GM13976 (cell line): ENCODE measurements at regions not wholly inside any gene's neighbourhood (a gene's known extent, or its start where the extent isn't known, plus 50 kb on each side); places are given as distances from the start of the nearest gene placed in this dataset.

Experiments used
- DNase-seq: peaks from one replicate; pipeline ENCODE4 v3.0.0; 2012; ENCODE audit warnings: low spot score
- in situ Hi-C: fragments of 300-500 bp; cut with MboI; formaldehyde crosslinking; loops from one replicate; pipeline ENCODE4 v1.12.0; 2022; ENCODE audit warnings: low sequenced_read_pairs, mixed read lengths, inconsistent platforms; ENCODE audit not compliant: unreplicated experiment
- TF ChIP-seq, protein P1 (sequence below): IDR thresholded peaks from 2 replicates; pipeline ENCODE4 v1.5.1; 2012; ENCODE audit warnings: borderline replicate concordance, mild to moderate bottlenecking; ENCODE audit not compliant: insufficient read depth; ENCODE audit errors: extremely low read depth, missing control alignments, control extremely low read depth

DNA sequence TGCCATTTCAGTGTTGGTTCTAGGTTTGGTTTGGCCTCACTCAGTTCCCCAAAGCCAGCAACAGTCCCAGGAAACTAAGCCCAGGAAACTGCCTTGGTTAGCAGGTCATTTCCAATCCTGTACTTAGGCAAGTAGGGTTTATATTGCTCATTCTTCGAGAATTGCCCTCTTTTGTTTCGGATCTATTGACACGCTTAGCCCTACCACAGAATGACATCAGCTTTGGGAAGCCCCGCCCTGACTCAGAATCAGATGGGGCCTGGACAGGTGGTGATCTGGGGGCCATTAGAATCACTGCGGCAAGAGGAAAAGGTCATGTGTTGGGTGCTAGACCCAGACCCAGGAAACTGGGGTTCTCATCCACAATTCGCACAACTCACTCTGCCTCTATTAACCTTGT, 578.2 kb downstream of the QKI start:
- in situ Hi-C loops: no loop called here
- TF ChIP-seq, protein P1, sequence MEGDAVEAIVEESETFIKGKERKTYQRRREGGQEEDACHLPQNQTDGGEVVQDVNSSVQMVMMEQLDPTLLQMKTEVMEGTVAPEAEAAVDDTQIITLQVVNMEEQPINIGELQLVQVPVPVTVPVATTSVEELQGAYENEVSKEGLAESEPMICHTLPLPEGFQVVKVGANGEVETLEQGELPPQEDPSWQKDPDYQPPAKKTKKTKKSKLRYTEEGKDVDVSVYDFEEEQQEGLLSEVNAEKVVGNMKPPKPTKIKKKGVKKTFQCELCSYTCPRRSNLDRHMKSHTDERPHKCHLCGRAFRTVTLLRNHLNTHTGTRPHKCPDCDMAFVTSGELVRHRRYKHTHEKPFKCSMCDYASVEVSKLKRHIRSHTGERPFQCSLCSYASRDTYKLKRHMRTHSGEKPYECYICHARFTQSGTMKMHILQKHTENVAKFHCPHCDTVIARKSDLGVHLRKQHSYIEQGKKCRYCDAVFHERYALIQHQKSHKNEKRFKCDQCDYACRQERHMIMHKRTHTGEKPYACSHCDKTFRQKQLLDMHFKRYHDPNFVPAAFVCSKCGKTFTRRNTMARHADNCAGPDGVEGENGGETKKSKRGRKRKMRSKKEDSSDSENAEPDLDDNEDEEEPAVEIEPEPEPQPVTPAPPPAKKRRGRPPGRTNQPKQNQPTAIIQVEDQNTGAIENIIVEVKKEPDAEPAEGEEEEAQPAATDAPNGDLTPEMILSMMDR: no peak
- DNase-seq: no peak

DNA sequence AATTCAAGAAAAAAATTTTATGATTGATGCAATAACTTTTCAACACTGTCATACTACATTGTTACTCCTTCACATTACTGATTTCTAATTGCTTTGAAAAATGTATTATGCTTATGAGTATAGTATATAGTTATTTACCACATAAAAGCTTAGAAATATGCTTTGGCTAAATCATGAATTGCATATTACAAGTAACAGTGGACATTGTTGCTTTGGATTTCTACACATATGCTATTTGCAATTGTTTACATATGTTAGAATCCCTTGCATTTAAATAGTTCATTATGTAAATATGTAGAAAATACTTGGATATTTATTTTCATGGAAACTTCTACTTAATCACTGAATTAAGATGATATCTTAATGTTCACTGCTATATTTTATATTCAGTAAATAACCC, 577.5 kb downstream of the QKI start:
- in situ Hi-C loops: no loop called here
- no peak for DNase-seq

DNA sequence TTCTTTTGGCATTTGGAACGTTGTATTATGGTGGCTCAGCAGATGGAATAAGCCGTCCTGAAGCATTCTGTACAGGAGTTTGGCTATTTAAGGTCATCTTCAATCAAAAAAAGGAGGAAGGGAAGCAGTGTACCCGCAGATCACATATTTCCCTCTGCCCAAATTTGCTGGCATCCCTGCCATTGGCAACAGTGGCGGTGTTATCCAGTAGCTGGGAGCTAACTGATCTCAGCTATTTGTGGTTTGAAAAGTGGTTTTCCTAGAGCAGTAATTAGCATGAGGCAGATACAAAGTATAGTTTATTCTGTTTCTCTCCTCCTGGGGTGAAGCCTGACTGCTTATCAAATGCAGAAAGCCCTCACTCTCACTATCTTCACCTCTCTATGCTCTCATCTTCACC, 576.8 kb downstream of the QKI start:
- in situ Hi-C loops: no loop called here
- DNase-seq: no peak
- TF ChIP-seq, protein P1: no peak

More for the DNA sequence above, 577.5 kb downstream of the QKI start:
- TF ChIP-seq, protein P1: no peak

DNA sequence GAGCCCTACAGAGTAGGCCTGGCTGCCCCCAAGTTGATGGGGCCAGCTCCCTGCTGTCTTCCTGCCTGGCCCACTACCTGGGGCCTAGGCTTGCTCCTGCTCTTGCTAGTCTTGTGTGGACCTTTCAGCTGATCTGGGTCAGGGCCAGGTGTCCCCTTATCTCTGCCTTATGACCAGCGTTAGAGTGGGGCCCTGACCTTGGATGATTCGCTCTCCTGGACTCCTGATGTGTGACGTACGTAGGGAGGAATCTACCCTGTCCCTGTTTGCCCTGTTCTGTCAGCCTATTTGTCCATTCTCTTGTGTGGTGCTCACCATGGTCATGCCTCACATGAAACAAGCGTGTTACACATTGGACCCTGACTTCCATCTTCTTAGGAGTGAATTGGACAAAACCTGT, 571.8 kb downstream of the QKI start:
- TF ChIP-seq, protein P1: no peak
- in situ Hi-C loops: no loop called here
- no peak for DNase-seq

DNA sequence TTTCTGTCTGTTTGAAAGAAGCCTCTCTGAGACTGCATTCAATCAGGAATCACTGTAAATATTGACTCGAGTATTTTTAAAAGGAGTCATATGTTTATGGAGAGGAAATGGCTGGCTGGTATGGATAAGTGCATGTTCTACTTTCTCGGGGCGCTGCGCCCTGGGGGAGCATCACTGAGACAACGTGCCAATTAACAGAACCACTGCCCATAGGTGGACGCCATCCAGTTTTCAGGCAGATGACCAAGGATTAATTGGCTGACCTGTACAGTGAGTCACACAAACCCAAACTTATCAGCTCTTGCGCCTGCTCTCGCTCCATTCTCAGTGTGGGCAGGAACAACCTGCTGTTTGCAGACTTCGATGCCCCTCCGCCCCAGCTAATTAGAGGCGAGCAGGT, 571.2 kb downstream of the QKI start:
- DNase-seq: no peak
- in situ Hi-C loops: no loop called here
- TF ChIP-seq, protein P1: no peak

DNA sequence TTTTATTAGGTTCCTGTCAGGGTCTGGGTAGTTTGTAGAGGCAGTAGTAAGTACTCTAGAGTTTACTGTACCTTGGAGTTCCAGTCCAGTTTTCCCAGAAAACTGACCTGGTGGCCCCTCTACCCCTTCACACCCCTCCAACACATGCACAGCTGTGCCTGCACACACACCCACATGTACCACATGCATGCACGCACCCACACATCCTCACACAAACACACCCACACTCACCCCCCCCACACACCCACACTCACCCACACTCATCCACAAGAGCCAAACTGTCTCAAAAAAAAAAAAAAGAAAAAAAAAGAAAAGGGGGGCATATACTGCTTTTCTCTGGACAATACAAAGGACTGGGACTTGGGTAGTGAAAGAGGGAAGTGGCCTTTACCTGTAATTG, 570.5 kb downstream of the QKI start:
- TF ChIP-seq, protein P1: no peak
- no peak for DNase-seq
- in situ Hi-C loops: no loop called here

DNA sequence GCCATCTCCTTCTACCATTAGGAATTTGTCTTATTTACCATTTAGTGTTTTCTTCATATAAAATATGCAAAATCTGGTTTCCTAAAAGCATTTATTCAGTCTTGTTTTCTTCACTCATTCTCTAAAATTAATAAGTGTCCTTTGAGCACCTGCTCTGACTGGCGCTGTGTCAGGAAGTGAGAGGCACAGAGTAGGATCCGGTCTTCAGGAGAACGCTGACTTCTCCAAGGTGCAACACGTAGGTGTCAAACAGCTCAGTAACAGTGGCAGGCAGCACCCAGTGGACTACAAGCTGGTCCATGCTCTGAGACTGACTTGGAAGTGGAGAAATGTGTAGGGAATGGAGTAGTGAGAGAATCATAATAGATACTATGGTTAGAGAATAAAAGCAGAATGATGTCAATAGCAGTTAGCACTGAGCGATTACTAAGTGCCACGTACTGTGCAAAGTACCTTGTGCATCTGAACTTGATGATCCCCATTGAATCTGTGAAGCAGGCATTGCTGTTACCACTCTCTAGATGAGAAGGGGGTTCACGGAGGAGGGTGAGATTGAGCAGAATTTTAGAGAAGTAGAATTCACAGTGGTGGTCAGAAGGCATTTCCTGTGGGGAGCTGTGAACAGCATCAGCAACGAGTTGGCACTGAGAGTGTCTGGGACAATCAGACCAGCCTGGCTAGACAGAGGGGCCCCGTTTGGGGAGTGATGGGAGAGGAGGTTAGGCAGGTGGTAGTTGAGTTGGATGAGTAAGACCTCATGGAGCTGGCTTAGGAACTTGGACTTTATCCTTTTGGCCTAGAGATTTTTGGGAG, 569.8 kb downstream of the QKI start:
- in situ Hi-C loops: no loop called here
- TF ChIP-seq, protein P1: no peak
- DNase-seq: no peak
